GM19397 (cell line): ENCODE measurements at regions not wholly inside any gene's neighbourhood (a gene's known extent, or its start where the extent isn't known, plus 50 kb on each side); places are given as distances from the start of the nearest gene placed in this dataset.
A peak's percentile ranks its signal among the peaks of the same experiment; 100 is the strongest.
"Not testable (repeated sequence)": the region's sequence is repeated elsewhere in the genome, so short reads cannot be mapped to it uniquely, and the experiment has no call there.

Source experiments
- ATAC-seq: cut with Tn5 transposase; IDR thresholded peaks from one replicate; pipeline ENCODE4 v1.9.1; 2021; ENCODE audit warnings: mild to moderate bottlenecking, moderate library complexity; ENCODE audit not compliant: unreplicated experiment

DNA sequence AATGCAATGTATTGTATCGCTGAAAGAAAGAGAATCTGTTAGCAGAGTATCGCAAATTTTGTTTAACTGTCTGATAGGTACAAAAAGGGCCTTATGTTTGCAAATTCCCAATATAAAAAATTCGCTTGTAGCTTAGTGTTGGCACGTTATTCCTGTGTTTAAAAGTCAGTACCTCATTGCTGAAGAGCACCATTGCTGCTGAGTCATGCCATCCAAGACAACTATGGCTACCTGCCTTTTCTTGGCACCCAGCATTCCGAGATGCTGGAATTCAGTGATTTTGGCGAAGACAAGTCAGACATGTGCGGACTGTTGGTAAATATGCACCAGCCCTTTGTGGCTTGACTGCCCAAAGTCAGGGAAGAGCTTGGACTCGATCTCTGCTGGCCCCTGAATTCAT lies 149.5 kb upstream of the EEA1 start:
- ATAC-seq, result no peak

DNA sequence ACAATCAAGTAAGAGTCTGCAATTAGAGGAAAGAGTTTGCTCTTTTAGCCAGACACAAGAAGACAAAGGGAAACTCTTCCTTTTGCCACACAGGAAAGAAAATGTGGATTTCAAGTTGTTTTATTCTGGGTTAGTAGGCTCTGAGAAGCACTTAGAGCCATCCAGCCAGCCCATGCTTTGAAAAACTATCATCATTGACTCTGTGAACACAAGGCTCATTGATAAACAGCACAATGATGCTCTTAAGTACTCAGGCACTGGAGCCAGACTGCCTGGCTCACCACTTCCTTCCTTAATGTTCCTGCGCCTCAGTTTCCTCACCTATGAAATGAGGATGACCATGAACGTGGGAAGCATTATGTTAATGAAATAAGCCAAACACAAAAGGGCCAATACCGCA lies 150.2 kb upstream of the EEA1 start:
- ATAC-seq, result no peak

DNA sequence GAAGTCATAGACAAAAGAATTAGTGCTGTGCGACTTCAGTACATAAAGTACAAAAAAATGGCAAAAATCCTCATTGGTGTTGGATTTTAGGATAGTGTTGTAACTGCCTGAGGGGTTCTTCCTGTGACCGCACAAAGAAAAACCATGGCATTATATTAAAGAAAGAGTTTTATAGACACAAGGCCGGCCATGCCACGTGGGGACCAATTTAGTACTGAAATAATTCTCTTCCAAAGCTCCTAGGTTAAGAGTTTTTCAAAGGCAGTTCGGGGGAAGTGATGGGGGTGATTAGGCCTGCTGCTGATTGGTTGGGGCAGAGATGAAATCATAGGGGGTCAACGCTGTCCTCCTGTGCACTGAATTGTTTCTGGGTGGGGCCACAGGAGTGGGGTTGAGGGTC lies 150.9 kb upstream of the EEA1 start:
- ATAC-seq, result no peak

DNA sequence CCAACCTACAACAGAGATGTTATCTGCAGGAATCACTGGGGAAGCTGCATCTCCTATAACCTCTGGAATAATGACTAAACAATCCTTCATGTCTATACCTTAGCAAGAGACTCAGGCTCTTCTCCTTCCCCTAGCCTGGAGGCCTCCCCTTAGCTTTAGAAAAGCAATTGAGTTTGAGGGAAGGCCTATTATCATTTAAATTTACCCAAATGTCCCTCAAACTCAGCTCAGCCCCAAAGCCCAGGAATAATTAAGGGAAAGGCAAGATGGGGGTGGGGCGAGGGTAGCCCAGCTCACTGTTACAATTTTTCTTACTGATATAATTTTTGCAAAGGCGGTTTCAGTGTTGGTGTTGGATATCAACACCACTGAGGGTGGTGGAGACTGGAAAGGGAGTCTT lies 151.4 kb upstream of the EEA1 start:
- no peak for ATAC-seq

DNA sequence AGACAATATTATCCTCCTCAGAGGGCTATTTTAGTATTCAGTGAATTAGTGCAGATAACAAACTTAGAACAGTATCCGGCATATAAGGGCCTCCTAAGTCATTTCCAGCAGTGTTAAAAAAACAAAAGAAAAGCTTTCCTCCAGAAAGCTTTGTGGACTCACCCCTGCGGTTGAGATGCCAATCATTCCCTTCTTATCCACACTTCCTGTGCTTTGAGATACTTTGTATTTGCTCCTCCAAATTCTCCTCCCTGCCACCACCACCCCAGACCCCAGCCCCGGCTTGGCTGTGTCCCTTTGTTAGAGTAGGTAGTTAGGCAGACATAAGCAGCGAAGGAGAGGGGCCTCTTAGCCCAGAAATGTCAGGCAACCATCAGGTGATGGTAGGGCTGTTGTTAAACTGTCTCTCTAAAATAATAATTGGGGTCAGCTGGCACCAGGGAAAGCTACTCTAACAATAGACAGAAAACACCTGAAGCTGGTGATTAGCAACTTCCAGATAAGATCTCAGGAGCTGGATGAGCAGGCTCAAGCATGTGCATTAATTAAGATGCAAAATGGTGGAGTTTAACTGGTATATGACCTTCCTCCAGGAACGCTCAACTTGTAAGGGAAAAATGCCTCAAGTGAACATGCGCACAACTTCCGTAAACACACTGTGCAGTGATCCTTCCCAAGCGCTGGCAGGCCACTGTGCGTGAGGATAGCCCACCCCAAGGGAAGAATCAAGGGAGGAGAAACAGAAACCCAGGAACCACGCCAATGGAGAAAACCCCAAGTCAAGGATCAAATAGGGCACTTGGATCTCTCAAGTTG lies 152.1 kb upstream of the EEA1 start:
- no peak for ATAC-seq

DNA sequence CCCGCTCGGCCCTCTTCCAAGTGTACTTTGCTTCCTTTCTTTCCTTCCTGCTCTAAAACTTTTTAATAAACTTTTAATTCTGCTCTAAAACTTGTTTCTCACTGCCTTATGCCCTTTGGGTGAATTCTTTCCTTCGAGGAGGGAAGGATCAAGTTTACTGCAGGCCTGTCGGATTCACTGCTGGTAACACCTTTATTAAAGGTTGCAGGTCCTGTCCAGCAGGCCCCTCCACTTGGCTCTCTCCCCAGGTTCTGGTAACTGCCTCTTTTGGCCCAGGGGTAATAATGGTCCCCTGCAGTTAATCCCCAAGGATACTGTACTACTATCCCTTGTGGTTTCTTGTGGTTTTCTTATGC lies 152.7 kb upstream of the EEA1 start:
- ATAC-seq, result no peak

DNA sequence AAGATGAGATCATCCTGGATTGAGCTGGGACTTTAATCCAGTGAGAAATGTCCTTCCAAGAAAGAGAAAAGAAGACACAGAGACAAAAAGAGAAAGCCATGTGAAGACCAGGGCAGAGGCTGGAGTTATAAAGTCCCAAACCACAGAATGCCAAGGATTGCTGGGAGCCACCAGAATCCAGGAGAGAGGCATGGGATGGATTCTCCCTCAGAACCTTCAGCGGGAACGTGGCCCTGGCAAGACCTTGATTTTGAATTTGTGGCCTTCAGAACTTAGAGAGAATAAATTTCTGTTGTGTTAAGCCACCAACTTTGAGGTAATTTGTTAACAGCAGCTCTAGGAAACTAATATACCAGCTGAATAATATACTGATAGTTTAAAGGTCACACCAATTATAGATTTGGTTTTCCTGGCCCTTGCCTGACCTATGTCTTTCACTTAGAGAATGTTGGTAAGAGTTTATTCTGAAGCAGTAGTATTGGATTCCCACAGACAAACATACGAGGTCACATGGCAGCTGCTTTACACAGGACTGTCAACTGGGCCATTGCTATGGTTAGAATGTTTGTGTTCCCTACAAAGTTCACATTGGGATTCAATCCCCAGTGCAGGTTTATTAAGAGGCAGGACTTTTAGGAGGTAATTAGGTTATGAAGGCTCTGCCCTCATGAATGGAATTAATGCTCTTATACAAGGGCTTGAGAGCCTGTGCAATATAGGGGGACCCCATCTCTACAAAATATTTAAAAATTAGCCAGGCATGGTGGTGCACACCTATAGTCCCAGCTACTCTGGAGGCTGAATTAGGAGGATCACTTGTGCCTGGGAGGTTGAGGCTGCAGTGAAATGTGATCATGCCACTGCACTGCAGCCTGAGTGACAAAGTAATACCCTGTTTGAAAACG lies 156.5 kb upstream of the EEA1 start:
- ATAC-seq, result no peak

DNA sequence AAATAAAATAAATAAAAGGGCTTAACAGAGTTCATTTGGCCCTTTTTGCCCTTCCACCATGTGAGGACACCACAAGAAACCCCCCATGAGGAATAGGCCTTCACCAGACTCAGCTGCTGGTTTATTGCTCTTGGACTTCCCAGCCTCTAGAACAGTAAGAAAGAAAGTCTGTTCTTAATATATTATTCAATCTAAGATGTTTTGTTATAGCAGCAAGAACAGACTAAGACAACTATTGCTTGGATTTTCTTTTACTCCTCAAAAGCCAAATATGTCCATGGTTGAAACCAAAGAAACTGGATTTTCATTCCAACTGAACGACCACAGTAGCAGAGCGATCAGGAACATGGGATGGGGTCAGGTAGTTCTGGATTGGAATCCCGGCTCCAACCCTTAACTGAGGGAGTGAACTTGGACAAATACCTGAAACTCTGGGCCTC lies 157.2 kb upstream of the EEA1 start:
- ATAC-seq, result no peak

DNA sequence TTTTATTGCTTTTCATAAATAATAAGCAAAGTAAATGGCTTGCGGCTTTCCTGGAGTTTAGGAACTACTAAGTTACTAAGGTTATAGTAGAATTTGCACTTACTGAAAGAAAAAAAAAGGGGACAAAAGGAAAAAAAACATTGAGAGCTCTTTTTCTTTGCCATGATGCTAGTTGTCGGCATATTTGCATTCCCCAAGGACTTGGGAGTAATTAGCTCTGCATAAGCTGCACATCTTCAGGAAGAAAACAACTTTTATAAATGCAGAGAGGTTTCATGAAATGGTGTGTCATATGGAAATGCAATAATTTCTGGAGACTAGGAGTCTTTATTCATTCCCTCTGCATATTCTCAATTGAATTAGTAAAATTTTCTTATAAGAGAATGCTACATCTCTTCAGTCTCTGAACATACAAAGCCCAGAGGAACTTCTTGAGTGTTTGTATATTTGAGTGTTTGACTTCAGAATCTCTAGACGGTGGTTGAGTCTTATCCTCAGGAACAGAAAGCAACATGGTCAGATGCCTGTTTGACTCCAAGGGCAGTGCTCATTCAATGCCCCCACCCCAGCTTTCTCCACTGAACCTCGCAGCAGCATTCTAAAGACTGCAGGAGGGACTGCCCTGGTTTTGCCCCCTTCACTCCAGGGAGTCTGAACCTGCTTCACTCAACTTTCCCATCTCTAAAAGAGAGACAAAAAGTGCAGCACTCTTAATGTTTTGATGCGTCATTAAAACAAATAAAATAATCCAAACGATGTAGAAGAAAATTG lies 158.9 kb upstream of the EEA1 start:
- no peak for ATAC-seq

DNA sequence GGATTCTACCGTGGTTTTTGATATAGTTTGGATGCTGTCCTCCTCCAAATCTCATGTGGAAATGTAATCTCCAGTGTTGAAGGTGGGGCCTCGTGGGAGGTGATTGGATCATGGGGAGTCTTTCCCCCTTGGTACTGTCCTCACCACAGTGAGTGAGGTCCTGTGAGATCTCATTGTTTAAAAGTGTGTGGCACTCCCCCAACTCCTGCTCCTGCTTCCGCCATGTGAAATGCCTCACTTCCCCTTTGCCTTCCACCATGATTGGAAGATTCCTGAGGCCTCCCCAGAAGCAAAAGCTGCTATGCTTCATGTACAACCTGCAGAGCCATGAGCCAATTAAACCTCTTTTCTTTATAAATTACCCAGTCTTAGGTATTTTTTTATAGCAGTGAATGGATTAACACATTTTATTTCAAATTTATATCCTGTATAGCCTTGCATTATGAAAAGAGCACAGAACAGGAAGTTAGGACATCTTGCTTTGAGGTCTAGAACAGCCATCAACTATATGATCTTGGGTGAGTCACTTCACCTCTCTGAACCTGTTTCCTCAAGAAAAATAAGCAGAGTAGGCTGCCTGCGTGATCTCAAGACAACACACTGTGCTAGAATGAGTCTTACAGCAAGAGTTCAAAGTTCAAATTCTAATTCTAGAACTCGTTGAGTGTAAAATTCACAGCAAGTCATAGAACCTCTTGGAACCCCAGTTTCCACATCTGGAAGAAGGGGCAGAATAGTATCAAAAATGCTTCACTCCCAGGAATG lies 160.9 kb upstream of the EEA1 start:
- ATAC-seq, result no peak

DNA sequence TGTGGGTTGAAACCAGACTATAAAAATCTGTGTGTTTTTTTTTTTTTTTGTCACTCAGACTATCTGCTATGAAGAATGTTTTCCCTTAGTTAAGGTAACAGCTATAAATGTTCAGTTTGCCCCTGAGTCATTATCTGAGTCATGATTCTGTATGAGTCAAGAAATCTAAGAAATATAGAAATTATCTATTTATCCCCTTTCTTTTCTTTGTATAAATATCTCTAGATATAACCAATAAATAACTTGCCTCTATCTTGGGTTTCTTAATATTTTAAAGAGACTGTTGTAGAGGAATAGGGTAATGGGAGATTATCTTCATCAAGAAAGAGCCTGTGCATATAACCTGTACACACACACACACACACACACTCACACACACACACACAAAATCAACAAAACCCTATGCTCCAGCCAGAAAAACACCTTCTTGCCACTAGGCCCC lies 161.7 kb upstream of the EEA1 start:
- ATAC-seq, result no peak

DNA sequence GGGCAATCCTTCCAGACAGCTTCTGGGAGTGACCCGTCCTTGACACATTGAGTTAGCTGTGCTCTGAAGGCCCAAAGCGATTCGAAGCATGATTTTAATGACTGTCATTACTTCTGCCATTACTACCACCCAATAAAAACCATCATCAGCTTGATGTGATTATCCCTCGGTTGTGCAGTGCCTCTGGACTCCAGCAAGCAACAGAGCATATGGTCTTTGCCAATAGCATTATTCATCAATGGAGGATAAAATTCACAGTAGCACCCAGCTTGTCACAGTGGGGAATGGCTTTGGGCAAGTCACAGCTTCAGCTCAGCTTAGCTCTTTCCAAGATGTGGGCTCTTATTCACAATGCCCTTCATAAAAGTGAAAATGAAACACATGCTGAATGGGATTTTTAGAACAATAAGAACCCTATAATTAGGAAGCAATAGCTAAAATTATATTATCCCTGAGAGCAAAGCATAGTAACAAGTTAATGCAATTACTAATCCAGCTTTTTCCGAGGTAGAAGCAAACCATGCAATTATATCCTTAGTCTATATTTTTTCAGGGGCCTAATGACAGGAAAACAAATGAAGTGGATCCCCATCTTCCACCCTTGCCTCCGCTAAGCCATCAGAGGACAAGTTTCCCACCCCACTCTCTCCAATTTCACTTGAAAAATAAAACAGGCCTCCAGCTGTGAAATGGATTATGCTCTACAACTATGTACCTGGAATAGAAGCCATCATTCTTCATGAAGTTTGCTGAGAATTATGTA lies 163.0 kb upstream of the EEA1 start:
- no peak for ATAC-seq

DNA sequence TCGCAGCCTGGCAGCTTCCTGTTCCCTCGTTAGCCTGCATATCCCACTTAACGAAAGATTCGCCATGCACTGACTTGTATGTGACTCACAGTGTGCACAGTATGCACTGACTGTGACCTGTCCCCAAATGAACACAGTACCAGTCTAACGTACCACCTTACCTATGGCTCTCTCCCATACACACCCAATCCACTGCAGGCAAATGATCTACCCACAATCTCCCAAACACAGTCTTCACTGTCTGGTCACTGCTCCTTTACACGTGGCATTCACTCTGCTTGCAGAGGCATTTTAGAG lies 163.5 kb upstream of the EEA1 start:
- no peak for ATAC-seq

DNA sequence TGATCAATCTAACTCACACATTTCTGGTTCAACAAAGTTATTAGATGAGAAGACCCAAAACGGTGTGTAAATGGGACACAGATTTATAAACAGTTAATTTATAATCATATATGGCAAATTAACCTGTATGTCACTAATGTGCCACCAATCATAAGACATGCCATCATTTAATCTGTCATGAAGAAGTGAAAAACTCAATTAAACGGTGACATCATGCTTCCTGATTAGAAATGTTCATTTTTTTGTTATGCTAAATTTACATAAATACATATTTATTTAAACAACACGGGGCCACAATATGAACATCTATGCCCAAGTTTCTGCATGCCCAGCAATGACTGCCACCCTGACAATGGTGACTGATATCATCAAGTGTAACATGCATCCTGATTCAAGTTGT lies 164.1 kb upstream of the EEA1 start:
- no peak for ATAC-seq

DNA sequence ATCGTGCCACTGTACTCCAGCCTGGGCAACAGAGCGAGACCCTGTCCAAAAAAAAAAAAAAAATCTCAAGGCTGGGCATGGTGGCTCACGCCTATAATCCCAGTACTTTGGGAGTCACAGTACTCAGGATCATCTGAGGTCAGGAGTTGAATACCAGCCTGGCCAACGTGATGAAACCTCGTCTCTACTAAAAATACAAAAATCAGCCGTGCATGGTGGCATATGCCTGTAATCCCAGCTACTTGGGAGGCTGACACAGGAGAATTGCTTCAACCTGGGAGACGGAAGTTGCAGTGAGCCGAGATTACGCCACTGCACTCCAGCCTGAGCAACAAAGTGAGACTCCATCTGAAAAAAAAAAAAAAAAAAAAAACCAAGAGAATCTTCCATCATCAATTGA lies 165.1 kb upstream of the EEA1 start:
- not testable (repeated sequence) for ATAC-seq

DNA sequence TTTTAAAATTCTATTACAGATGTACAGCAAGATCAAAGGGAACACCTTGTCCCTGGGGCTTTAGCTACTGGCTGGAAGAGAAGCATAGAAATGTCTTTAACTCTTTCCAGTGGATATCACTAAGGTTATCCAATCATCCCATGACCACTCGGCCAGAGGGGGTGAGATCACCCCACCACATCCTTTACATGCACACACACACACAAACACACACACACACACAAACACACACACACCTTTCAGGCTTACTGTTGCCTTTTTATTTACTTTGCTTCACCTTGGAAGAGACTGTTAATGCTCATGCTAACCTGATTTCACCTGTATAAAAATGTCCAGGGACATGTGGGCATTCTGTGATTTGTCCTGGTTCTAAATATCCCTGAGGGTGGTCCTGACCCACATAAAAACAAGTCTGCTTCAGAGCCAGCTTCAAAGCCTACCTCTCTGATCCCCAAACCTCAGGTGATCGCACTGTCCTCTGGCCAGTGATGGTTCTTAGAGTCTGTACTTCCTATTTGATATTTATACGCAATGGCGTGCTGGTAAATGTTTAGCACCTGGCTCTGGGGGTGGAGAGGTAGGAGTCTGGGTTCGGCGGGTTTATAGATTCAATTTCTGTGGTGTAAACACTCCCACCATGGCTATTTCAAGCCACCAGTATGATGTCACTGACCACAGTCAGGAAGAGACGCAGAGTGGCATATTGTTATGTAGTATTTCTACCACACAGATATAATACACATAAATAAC lies 166.1 kb upstream of the EEA1 start:
- peak; percentile 87 for ATAC-seq

DNA sequence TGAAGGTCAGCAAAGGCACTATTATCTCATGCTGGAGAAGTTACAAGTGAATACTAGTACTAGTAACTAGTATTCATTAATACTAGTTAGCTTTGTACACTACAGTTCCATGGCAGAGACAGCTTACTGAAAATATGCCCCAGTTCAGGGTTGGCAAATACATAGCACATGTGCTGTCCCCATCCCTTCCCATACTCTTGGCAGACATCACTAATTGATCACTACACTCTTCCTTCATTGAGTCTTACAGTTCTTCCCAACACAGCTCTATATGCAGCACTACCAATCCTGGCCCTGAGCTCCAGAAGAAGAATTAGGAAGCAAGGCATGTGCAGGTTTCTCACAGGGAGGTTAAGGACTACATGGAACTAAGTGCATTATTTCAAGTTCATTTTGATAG lies 168.3 kb upstream of the EEA1 start:
- ATAC-seq, result no peak

DNA sequence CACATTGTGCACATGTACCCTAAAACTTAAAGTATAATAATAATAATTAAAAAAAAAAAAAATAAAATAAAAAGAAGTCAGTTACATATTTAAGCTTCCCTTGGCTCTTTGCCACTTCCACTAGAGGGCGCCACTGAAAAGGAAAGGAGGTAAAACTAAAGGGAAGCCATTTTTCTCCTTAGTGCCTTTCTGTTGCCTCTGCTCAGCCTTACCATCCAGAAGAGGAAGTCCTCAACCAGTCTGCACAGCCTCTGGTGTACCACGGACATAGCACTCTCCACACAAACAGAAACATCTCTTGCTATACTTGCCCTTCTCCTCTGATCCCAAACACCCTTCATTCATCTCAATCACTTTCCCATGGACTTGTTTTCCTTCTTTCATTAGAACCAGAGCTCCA lies 169.0 kb upstream of the EEA1 start:
- ATAC-seq, result no peak

DNA sequence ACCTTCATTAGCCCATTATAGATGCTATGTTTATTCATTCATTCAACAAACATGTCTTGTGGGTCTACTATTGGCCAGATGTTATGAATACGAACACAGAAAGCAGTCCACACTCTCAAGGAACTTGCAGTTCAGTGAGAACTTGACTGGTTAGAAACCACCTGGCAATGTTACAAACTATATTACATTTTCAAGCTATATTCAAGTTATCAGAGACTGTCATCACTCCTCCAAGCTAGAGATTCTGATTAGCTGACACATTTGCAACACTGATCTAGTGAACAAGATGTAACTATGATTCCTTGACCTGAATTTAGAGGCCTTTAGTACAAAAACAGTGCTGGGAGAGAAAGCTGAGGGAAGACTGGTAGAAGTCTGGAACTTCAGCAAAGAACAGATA lies 170.7 kb upstream of the EEA1 start:
- no peak for ATAC-seq
